NCI-H446 (cell line): ENCODE measurements at regions not wholly inside any gene's neighbourhood (a gene's known extent, or its start where the extent isn't known, plus 50 kb on each side); places are given as distances from the start of the nearest gene placed in this dataset.
"Not testable (repeated sequence)": the region's sequence is repeated elsewhere in the genome, so short reads cannot be mapped to it uniquely, and the experiment has no call there.

Experiments used
- DNase-seq, 2 experiments: peaks; one replicate each; lab custom pipeline; 2025; lab: John Stamatoyannopoulos, UW

GRCh38 chr15:39506146-39506545 lies 74.7 kb upstream of the THBS1 start:
- no peak for DNase-seq

DNA sequence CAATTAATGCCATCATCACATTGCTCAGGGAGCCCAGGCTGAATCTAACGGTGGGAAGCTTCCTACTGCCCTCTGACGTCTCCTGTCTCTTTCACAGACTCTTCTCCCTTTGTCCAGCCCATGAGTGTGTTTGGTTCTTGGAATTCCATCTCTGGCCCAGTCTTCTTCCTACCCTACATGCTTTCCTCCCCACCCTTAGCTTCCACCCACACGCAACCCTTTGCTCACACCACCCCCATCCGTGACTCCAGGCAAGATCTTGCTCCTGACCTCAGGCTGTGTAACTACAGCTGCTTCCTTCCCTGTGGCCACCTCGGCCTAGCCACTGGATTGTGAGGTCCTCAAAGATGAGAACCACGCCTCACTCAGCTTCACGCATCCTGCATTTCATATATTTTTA lies 72.3 kb upstream of the THBS1 start:
- no peak for DNase-seq

DNA sequence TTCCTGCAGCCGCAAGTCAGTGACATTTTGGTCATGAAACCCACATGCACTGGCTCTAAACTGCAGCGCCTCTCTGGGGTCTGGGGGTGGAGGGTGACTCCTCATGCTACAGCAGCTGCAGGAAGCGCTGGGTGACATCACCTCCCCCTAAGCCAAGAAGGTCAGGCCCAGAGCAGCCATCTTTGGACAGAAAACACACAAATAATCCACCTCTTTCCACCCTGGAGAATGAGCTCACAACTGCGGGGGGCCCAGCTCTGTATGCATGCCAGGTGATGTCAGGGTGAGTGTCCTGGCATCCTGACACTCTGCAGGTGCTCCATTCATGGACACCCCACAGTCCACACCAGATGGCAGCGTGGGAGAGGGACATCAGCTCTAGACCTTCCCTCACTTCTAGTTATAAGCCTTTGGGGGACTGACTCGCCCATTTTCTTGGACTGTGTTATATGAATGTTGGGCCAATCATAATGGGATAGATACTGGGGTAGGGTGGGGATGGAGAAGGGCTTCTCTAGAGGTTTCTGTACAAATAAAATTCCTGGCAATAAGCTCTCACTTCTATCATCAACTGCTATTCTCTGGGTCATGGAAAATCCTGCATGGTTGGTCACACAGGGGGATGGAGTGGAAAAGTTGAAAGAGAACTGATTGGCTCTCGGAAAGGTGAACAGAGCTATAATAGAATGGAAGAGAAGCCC lies 70.7 kb upstream of the THBS1 start:
- DNase-seq: no peak

DNA sequence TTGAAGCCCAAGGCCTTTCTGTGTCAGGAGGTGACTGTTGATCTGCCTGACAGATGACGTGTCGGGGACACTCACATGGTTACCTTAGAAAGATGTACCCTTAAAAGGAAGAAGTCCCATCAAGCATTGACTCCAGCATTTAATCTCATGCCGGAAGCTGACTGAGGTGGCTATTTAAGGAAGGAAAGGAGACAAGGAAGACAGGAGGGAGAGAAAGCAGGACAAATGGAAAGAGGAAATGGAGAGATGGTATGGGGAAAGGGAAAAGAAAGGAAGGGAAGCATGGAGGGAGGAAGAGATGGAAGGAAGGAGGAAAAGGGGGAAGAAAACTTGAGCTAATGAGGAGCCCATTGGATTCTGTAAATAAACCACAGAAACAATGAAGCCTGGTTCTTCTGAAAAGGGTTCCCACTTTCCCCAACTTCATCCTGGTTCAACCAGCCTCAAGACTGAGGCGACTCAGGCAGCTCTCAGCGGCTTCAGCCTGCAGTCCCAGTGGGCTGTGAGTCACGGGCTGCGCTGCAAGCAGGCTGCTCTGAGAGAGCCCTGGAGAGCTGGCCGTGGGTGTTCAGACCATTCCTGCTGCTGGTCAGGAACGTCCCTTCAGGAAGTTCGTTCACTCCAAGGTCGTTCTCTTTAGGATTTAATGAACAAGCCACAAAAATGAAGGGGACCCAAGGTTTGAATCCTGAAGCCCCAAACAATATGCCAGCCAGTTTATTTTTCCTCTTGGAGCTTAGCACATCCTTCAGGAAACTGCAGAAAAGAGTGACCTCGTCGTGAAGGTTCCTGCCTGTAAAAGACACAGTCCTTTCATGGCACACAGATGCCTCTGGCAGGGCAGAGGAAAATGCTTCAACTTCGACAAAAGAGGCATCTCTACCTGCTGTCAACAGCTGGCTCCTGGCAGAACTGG lies 69.6 kb upstream of the THBS1 start:
- no peak for DNase-seq

GRCh38 chr15:39511916-39512260 lies 69.0 kb upstream of the THBS1 start:
- peak; percentile 31 to 79 for DNase-seq

DNA sequence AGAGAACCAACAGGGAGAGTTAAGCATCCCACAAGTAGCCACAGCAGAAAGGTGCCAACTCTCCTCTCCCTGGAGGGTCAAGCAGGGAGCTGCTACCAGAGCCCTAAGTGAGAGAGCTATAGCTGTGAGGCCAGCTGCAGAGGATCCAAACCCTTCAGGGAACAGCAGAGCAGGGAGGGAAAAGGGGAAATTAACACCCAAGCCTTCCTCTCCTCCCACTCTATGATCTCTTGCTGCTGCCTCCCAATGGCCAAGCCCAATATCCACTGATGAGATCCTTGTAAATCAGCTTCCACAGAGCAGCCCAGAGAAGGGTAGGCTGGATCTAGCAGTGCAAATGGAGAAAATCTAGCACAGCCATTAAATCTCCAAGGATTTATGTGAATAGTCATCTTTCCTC lies 68.2 kb upstream of the THBS1 start:
- no peak for DNase-seq

DNA sequence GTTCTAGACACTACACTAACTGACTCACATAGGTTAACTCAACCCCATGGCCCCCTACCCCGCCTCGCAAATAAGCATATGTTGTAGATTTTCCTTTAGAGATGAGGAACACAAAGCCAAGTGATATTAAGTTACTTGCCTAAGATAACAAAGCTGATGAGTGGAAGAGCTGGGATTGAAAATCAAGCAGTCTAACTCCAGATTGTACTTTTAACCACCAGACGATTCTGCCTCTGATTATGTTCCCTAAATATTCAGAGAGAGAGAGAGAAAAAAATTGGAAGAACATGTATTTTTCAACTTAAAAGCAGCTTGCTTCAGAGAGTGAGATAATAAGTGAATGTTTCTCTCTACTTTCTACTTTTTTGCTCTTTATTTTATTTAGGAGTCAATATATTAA lies 66.9 kb upstream of the THBS1 start:
- DNase-seq: no peak

GRCh38 chr15:39514933-39515332 lies 65.9 kb upstream of the THBS1 start:
- DNase-seq: no peak

GRCh38 chr15:39515765-39516164 lies 65.1 kb upstream of the THBS1 start:
- DNase-seq: no peak

GRCh38 chr15:39517122-39517855 lies 63.6 kb upstream of the THBS1 start:
- no peak for DNase-seq

GRCh38 chr15:39523968-39524367 lies 56.9 kb upstream of the THBS1 start:
- not testable (repeated sequence) for DNase-seq

DNA sequence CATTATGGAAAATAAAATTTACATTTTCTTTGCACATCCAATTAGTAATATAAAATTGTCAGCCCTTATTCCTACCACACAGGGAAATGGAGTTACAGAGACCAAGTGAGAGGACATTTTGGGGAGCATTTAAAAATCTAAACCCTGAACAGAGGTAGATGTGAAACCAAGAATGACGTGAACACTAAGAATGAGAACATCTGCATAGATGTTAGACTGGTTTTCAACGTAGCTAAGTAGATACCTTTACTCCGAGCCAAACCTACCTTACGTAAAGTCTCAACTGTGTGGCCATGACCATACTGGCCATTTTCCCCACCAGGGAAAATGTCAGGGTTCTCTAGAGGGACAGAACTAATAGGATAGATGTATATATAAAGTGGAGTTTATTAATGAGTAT lies 51.4 kb upstream of the THBS1 start:
- no peak for DNase-seq

DNA sequence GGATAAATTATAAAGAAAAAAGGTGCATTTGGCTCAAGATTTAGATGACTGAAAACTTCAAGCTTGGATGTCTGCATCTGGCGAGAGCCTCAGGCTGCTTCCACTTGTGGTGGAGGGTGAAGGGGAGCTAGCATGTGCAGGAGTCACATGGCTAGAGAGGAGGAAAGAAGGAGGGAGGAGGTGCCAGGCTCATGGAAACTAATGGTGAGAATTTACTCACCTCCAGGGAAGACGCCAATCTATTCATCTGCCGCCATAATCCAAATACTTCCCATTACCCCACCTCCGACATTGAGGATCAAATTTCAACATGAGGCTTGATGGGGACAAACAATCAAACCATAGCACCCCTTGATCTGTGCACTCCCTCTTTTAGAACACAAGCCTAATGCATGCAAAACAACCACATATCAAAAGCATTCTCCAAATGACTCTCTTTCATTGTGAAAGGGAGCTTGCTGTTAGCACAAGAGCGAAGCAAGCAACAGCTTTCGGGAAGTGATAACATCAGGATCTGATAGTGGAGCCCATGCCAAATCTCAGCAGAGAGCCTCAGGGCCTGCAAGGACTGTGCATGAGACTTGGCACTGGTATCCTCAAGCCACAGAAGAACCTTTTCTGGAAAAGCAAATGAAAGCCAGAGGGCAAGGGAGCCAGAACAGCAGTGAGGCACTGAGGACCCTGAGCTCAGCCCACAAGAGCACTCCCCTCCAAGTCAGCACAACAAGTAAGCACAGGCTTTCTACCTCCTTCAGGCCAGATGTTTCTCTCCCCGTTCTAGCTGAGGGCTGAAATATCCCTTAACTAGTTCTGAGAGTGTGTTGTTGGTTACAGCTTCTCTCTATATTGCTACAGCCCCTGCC lies 50.2 kb upstream of the THBS1 start:
- DNase-seq: peak in 1 of 2 experiments; percentile 46
